Heart left ventricle (tissue), 16 donors: ENCODE measurements at regions not wholly inside any gene's neighbourhood (a gene's known extent, or its start where the extent isn't known, plus 50 kb on each side); places are given as distances from the start of the nearest gene placed in this dataset.

Source experiments
- ATAC-seq, 4 donors: fragments of 200-7000 bp; cut with Tn5 transposase; one replicate each; pipeline ENCODE4 v1.9.1; 2020 to 2022; ENCODE audit warnings: moderate library complexity in 4 of 4, mild to moderate bottlenecking in 3 of 4, moderate number of reproducible peaks in 1 of 4
- DNase-seq, 5 donors: peaks; one replicate each; pipeline ENCODE4 v3.0.0-alpha.2; 2020
- H3K27ac ChIP-seq, 12 donors: fragments of 200-600 bp; sonication (generic) in 4 of 12; one replicate each; pipeline versions ENCODE4 v1.5.0 to v1.8.0; 2016 to 2022; ENCODE audit warnings: mild to moderate bottlenecking in 2 of 12
- H3K27me3 ChIP-seq, 9 donors: fragments of 200-600 bp; sonication (generic) in 2 of 9; one replicate each; pipeline versions ENCODE4 v1.5.1 to v1.8.0; 2016 to 2022; ENCODE audit warnings: mild to moderate bottlenecking in 3 of 9
- H3K36me3 ChIP-seq, 9 donors: fragments of 200-600 bp; sonication (generic) in 2 of 9; one replicate each; pipeline versions ENCODE4 v1.5.0 to v1.8.0; 2018 to 2022; ENCODE audit warnings: mild to moderate bottlenecking in 2 of 9
- H3K4me1 ChIP-seq, 12 donors: fragments of 200-600 bp; sonication (generic) in 4 of 12; one replicate each; pipeline versions ENCODE4 v1.5.0 to v1.8.0; 2016 to 2022; ENCODE audit warnings: mild to moderate bottlenecking in 3 of 12
- H3K4me3 ChIP-seq, 12 donors: fragments of 200-600 bp; sonication (generic) in 4 of 12; one replicate each; pipeline versions ENCODE4 v1.5.0 to v1.8.0; 2017 to 2022; ENCODE audit warnings: mild to moderate bottlenecking in 9 of 12, moderate library complexity in 4 of 12
- H3K9me3 ChIP-seq, 12 donors: fragments of 200-600 bp; sonication (generic) in 4 of 12; one replicate each; pipeline versions ENCODE4 v1.5.0 to v1.8.0; 2016 to 2022; ENCODE audit warnings: mild to moderate bottlenecking in 1 of 12
- POLR2A ChIP-seq, 2 donors: fragments of 450-650 bp; IDR thresholded peaks; one replicate each; pipeline ENCODE4 v1.6.1; 2017; ENCODE audit warnings: antibody characterized with exemption in 2 of 2, mild to moderate bottlenecking in 2 of 2, moderate library complexity in 2 of 2
- WGBS, 4 donors: extraction: QIAGEN DNeasy Blood & Tissue Kit in 2 of 4; methylation state at CpG; one replicate each; pipeline versions ENCODE4 v1.1.5 to v1.1.7; 2013 to 2018; 5-methylcytosine and 5-hydroxymethylcytosine counted together
- intact Hi-C, 10 donors: fragments of 100-400 bp; cut with DNase I; formaldehyde crosslinking; loops; one replicate each; pipeline versions ENCODE4 v1.11.1 to v1.14.2; 2022
- TF ChIP-seq, protein P1 (sequence below), 12 donors: fragments of 200-600 bp; sonication (generic) in 4 of 12; IDR thresholded peaks; one replicate each; pipeline versions ENCODE4 v1.5.0 to v1.8.0; 2018 to 2022; ENCODE audit warnings: antibody characterized with exemption in 12 of 12, mild to moderate bottlenecking in 5 of 12
- donor health status: ischemic (EF 13 %, LVEDD 7.1; RV severe dilation, severe dysfunction).
- donor health status: healthy with polysubstance abuse.
- donor health status: DM: no; HTN: yes; CAD: no.
- donor health status: DM: no; HTN: no; CAD: no.
- donor health status: ischemic (EF 25% LVEDD 6.9; RV normal size, moderate dysfunction).
- donor health status: ischemic (EF 25% LVEDD 5.7; RV mildly dilated, moderate dysfunction).
- donor health status: healthy.
- donor health status: DM: yes; HTN: yes; CAD: no.
- donor health status: ischemic (EF 35%, LVEDD 5.7; RV mildly dilated, moderate dysfunction).
- donor health status: nonischemic (EF 11% LVEDD 7.7; RV severe dilation, severe dysfunction).
- donor health status: DM: yes; HTN: yes; CAD: no.
- donor health status: PGD.
- donor health status: ischemic (EF 29% LVEDD 5.4; RV normal size, mild dysfunction).
- donor health status: nonischemic (EF 23%, LVEDD 6.1; RV moderate dilation, normal function).

- Histone ChIP-seq H3K27ac (no peak overlapping the region), H3K9me3 (no peaks in the 10 kb centered on the region), H3K36me3 (no peaks in the 10 kb centered on the region), H3K4me3 (no peak overlapping the region), H3K27me3 (no peaks in the 10 kb centered on the region), H3K4me1 (no peaks in the 10 kb centered on the region)
- TF ChIP-seq, protein P1, sequence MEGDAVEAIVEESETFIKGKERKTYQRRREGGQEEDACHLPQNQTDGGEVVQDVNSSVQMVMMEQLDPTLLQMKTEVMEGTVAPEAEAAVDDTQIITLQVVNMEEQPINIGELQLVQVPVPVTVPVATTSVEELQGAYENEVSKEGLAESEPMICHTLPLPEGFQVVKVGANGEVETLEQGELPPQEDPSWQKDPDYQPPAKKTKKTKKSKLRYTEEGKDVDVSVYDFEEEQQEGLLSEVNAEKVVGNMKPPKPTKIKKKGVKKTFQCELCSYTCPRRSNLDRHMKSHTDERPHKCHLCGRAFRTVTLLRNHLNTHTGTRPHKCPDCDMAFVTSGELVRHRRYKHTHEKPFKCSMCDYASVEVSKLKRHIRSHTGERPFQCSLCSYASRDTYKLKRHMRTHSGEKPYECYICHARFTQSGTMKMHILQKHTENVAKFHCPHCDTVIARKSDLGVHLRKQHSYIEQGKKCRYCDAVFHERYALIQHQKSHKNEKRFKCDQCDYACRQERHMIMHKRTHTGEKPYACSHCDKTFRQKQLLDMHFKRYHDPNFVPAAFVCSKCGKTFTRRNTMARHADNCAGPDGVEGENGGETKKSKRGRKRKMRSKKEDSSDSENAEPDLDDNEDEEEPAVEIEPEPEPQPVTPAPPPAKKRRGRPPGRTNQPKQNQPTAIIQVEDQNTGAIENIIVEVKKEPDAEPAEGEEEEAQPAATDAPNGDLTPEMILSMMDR (IDR thresholded peaks at IDR 0.05): no peak
- TF ChIP-seq POLR2A (IDR thresholded peaks at IDR 0.05): no peak
- no peak for DNase-seq
- no peak for ATAC-seq
- WGBS, 4 donors: 92 to 97% (median 95%) methylated on average over 2 of the region's 2 CpGs
- intact Hi-C loops: no loop called here
Observed at GRCh38 chr2:138439733-138440132, 61.8 kb upstream of the SPOPL start.

GRCh38 chr2:138440759-138441158, 60.8 kb upstream of the SPOPL start:
- intact Hi-C loops: no loop called here
- no peaks in the 10 kb centered on the region for H3K9me3 ChIP-seq
- H3K4me1 ChIP-seq: no peaks in the 10 kb centered on the region
- no peaks in the 10 kb centered on the region for H3K36me3 ChIP-seq
- H3K27ac ChIP-seq: no peak overlapping the region
- TF ChIP-seq, protein P1 (IDR thresholded peaks at IDR 0.05): no peak
- TF ChIP-seq POLR2A (IDR thresholded peaks at IDR 0.05): no peak
- DNase-seq (no peak), ATAC-seq (no peak)
- no peaks in the 10 kb centered on the region for H3K27me3 ChIP-seq
- H3K4me3 ChIP-seq: no peak overlapping the region
- WGBS, 4 donors: 93 to 100% (median 97%) methylated on average over 1 of the region's 1 CpG

DNA sequence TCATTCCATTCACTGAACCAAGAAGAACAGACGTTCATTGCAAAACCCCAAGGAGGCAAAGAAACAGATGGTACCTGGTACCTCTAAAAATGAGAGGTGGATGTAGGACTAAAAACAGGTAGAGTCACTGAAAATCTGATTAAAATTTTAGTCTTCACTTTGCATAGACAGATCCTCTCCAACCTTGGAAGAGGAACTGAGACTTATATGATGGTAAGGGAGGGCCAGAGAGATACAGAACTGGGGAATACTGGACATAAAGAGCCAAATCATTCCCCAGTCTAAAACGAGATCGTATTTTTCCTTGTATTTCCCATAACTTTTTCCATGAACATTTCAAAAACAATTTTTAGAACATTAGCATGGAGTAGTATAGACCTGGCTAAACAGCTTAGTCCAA, 59.7 kb upstream of the SPOPL start:
- Histone ChIP-seq H3K27ac (no peak overlapping the region), H3K9me3 (no peaks in the 10 kb centered on the region), H3K36me3 (no peaks in the 10 kb centered on the region), H3K4me1 (no peaks in the 10 kb centered on the region), H3K27me3 (no peaks in the 10 kb centered on the region), H3K4me3 (no peak overlapping the region)
- no peak for TF ChIP-seq POLR2A (IDR thresholded peaks at IDR 0.05)
- TF ChIP-seq, protein P1 (IDR thresholded peaks at IDR 0.05): no peak
- intact Hi-C loops: no loop called here
- 92 to 93% (median 92%) methylated on average over 3 of the region's 3 CpGs for WGBS, 4 donors
- DNase-seq: no peak
- ATAC-seq: no peak

- Histone ChIP-seq H3K4me1 (no peaks in the 10 kb centered on the region), H3K27me3 (no peaks in the 10 kb centered on the region), H3K9me3 (no peaks in the 10 kb centered on the region), H3K4me3 (no peak overlapping the region), H3K36me3 (no peaks in the 10 kb centered on the region), H3K27ac (no peak overlapping the region)
- ATAC-seq (no peak), DNase-seq (no peak)
- 62 to 76% (median 71%) methylated on average over 4 of the region's 4 CpGs for WGBS, 4 donors
- no peak for TF ChIP-seq POLR2A (IDR thresholded peaks at IDR 0.05)
- TF ChIP-seq, protein P1 (IDR thresholded peaks at IDR 0.05): no peak
- intact Hi-C loops: no loop called here
Observed at GRCh38 chr2:138444411-138444810, 57.2 kb upstream of the SPOPL start.
